ENCODE measurements at regions not wholly inside any gene's neighbourhood (a gene's known extent, or its start where the extent isn't known, plus 50 kb on each side); places are given as distances from the start of the nearest gene placed in this dataset.

GRCh38 chr12:126432780-126433179 lies 1367.5 kb downstream of the AACS start:
- no peak for TF ChIP-seq NANOG (IDR thresholded peaks at IDR 0.05; ENCODE audit: borderline replicate concordance)
- no peak for TF ChIP-seq CTCF (conservative IDR thresholded peaks at IDR 0.05; ENCODE audit: low read depth in 2 of 2)
- no peak for TF ChIP-seq POLR2AphosphoS5 (IDR thresholded peaks at IDR 0.05; ENCODE audit: low read depth)
- no peak for TF ChIP-seq ZNF114 (CRISPR knock-in tag; IDR thresholded peaks at IDR 0.05)
- TF ChIP-seq EZH2 (IDR thresholded peaks at IDR 0.05; ENCODE audit: low read depth, unreplicated experiment): no peak
- TF ChIP-seq REST (IDR thresholded peaks at IDR 0.05; ENCODE audit: unreplicated experiment): no peak
- no peak for TF ChIP-seq CREB1 (CRISPR knock-in tag; IDR thresholded peaks at IDR 0.05; ENCODE audit: low read depth)
- TF ChIP-seq EZH2phosphoT487 (IDR thresholded peaks at IDR 0.05; ENCODE audit: unreplicated experiment): no peak
